ENCODE measurements at regions not wholly inside any gene's neighbourhood (a gene's known extent, or its start where the extent isn't known, plus 50 kb on each side); places are given as distances from the start of the nearest gene placed in this dataset.

DNA sequence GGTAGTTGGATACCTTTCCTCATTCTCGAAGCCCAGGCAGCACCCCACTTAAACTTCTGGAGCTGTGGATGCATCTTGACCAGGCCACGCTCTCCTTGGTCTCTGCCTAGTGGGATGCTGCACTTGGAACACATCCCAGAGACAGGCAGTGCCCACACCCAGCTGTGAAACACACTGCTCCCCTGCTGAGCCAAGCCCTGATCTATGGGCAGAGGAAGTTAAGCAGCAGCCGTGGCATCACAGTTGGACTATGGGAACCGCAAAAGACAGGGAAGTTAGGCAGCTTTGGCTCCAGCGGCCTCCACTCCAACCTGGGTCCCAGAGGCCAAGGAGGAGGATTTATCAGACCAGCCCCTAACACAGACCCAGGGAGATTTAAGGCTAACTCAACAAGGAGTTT is 284.8 kb upstream of the CCL2 start:
- TF ChIP-seq, protein P1, sequence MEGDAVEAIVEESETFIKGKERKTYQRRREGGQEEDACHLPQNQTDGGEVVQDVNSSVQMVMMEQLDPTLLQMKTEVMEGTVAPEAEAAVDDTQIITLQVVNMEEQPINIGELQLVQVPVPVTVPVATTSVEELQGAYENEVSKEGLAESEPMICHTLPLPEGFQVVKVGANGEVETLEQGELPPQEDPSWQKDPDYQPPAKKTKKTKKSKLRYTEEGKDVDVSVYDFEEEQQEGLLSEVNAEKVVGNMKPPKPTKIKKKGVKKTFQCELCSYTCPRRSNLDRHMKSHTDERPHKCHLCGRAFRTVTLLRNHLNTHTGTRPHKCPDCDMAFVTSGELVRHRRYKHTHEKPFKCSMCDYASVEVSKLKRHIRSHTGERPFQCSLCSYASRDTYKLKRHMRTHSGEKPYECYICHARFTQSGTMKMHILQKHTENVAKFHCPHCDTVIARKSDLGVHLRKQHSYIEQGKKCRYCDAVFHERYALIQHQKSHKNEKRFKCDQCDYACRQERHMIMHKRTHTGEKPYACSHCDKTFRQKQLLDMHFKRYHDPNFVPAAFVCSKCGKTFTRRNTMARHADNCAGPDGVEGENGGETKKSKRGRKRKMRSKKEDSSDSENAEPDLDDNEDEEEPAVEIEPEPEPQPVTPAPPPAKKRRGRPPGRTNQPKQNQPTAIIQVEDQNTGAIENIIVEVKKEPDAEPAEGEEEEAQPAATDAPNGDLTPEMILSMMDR (IDR thresholded peaks at IDR 0.05), result no peak
- TF ChIP-seq POLR2A (IDR thresholded peaks at IDR 0.05), result no peak

Measured in testis (tissue), 2 donors.